CD14-positive monocyte (primary cell): ENCODE measurements at regions not wholly inside any gene's neighbourhood (a gene's known extent, or its start where the extent isn't known, plus 50 kb on each side); places are given as distances from the start of the nearest gene placed in this dataset.

Source experiments
- DNase-seq, 3 donors: peaks; one replicate each; pipeline ENCODE4 v3.0.0-alpha.2; 2011 to 2022
- H2AFZ ChIP-seq: 2 replicates; pipeline ENCODE4 v1.6.0; 2012; ENCODE audit warnings: mild to moderate bottlenecking, low read depth, low read length, inconsistent platforms; ENCODE audit not compliant: insufficient read depth, poor library complexity, severe bottlenecking
- H3K27ac ChIP-seq, 2 donors: 1 replicate in 1 of 2; 2 replicates in 1 of 2; pipeline ENCODE4 v1.5.1; 2012 to 2013; ENCODE audit warnings: low read length in 2 of 2, control low read depth in 1 of 2, inconsistent platforms in 1 of 2, low read depth in 1 of 2, mild to moderate bottlenecking in 1 of 2
- H3K27me3 ChIP-seq, 2 donors: one replicate each; pipeline versions ENCODE4 v1.6.0 to v1.6.1; 2011 to 2013; ENCODE audit warnings: low read length in 2 of 2; ENCODE audit not compliant: control insufficient read depth in 2 of 2, insufficient read depth in 2 of 2
- H3K36me3 ChIP-seq, 2 donors: replicated peaks in 1 of 2; 1 replicate in 1 of 2; 2 replicates in 1 of 2; pipeline versions ENCODE4 v1.5.1 to v1.6.1; 2012 to 2013; ENCODE audit warnings: low read length in 2 of 2, control low read depth in 1 of 2, inconsistent platforms in 1 of 2, mild to moderate bottlenecking in 1 of 2; ENCODE audit not compliant: insufficient read depth in 2 of 2, control insufficient read depth in 1 of 2
- H3K4me1 ChIP-seq, 2 donors: 1 replicate in 1 of 2; 2 replicates in 1 of 2; pipeline versions ENCODE4 v1.5.1 to v1.6.1; 2012 to 2013; ENCODE audit warnings: low read length in 2 of 2, control low read depth in 1 of 2, inconsistent platforms in 1 of 2, mild to moderate bottlenecking in 1 of 2, moderate library complexity in 1 of 2; ENCODE audit not compliant: insufficient read depth in 2 of 2, control insufficient read depth in 1 of 2
- H3K4me2 ChIP-seq: replicated peaks from 2 replicates; pipeline ENCODE3; 2012; ENCODE audit warnings: low read length, moderate library complexity, mild to moderate bottlenecking; ENCODE audit not compliant: poor library complexity, severe bottlenecking; ENCODE audit errors: extremely low read depth
- H3K4me3 ChIP-seq, 3 experiments: fragments of 200-600 bp in 1 of 3; sonication (generic) in 1 of 3; replicated peaks in 1 of 3; 1 replicate in 2 of 3; 2 replicates in 1 of 3; pipeline ENCODE4 v1.5.1; 2011 to 2013; ENCODE audit warnings: low read length in 3 of 3, mild to moderate bottlenecking in 3 of 3, control low read depth in 2 of 3, low read depth in 2 of 3, inconsistent platforms in 1 of 3, moderate library complexity in 1 of 3
- H3K79me2 ChIP-seq: 2 replicates; pipeline ENCODE4 v1.6.0; 2012; ENCODE audit warnings: mild to moderate bottlenecking, control low read depth, inconsistent platforms, low read length, moderate library complexity; ENCODE audit not compliant: insufficient read depth
- H3K9ac ChIP-seq: 2 replicates; pipeline ENCODE4 v1.6.0; 2017; ENCODE audit warnings: low read length, mild to moderate bottlenecking; ENCODE audit not compliant: insufficient read depth, poor library complexity, severe bottlenecking
- H3K9me3 ChIP-seq, 2 donors: replicated peaks in 1 of 2; 1 replicate in 1 of 2; 2 replicates in 1 of 2; pipeline versions ENCODE4 v1.5.1 to v1.6.1; 2012 to 2013; ENCODE audit warnings: low read length in 2 of 2, control low read depth in 1 of 2; ENCODE audit not compliant: control insufficient read depth in 1 of 2, insufficient read depth in 1 of 2
- H4K20me1 ChIP-seq: 2 replicates; pipeline ENCODE4 v1.6.0; 2012; ENCODE audit warnings: mild to moderate bottlenecking, low read length, control low read depth, moderate library complexity; ENCODE audit not compliant: insufficient read depth
- H3K27ac Mint-ChIP-seq, 7 donors: one replicate each; pipeline ENCODE4 v1.8.0; 2020; ENCODE audit warnings: mild to moderate bottlenecking in 7 of 7, mixed read lengths in 7 of 7, moderate library complexity in 6 of 7, inconsistent platforms in 2 of 7
- H3K27me3 Mint-ChIP-seq, 3 donors: one replicate each; pipeline ENCODE4 v1.8.0; 2021 to 2022; ENCODE audit warnings: low read depth in 3 of 3, mild to moderate bottlenecking in 3 of 3, mixed read lengths in 3 of 3, moderate library complexity in 3 of 3, inconsistent platforms in 1 of 3
- H3K36me3 Mint-ChIP-seq, 2 donors: one replicate each; pipeline ENCODE4 v1.8.0; 2020; ENCODE audit warnings: mixed read lengths in 2 of 2, inconsistent platforms in 1 of 2, mild to moderate bottlenecking in 1 of 2
- H3K4me1 Mint-ChIP-seq: one replicate; pipeline ENCODE4 v1.8.0; 2020; ENCODE audit warnings: mild to moderate bottlenecking, mixed read lengths
- H3K4me3 Mint-ChIP-seq, 2 donors: one replicate each; pipeline ENCODE4 v1.8.0; 2020; ENCODE audit warnings: mild to moderate bottlenecking in 2 of 2, mixed read lengths in 2 of 2, moderate library complexity in 1 of 2
- H3K9me3 Mint-ChIP-seq, 7 donors: one replicate each; pipeline ENCODE4 v1.8.0; 2020 to 2022; ENCODE audit warnings: mixed read lengths in 7 of 7, mild to moderate bottlenecking in 6 of 7, moderate library complexity in 6 of 7, inconsistent platforms in 2 of 7
- WGBS: methylation state at CpG from one replicate; pipeline ENCODE4 v1.1.5; 2013; ENCODE audit warnings: missing lambda C conversion rate; ENCODE audit not compliant: insufficient coverage; 5-methylcytosine and 5-hydroxymethylcytosine counted together
- intact Hi-C, 2 donors: fragments of 100-400 bp; cut with micrococcal nuclease; formaldehyde crosslinking; loops; one replicate each; pipeline versions ENCODE4 v1.15.0 to v1.15.1; 2023
- TF ChIP-seq, protein P1 (sequence below): fragments of 200-600 bp; IDR thresholded peaks from one replicate; pipeline ENCODE4 v1.8.0; 2022; ENCODE audit warnings: antibody characterized with exemption, mild to moderate bottlenecking

DNA sequence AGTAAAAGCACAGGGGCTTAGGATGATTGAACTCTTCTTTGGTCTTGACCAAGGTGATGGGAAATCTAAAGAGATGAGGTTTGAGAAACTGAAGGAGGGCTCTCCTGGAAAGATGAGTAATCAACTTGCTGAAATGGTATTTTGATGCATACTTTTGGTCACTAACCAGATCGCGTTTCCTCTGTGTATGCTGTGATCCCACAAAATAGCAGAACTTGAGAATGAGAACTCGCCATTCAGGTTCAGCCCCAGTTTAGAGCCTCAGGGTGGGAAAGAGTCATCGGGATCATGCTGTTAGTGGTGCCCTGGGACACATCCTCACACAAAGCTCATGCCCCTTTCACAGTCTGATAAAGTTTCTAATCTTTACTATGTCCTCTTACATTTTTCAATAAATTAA is 488.8 kb downstream of the ETNK1 start:
- no peak overlapping the region for H3K4me3 Mint-ChIP-seq
- 100% methylated on average over 2 of the region's 4 CpGs for WGBS
- H3K27me3 ChIP-seq = no peaks in the 10 kb centered on the region
- no peak overlapping the region for H3K4me2 ChIP-seq
- H3K4me1 ChIP-seq = no peaks in the 10 kb centered on the region
- no peak for DNase-seq
- no peaks in the 10 kb centered on the region for H4K20me1 ChIP-seq
- no peaks in the 10 kb centered on the region for H3K79me2 ChIP-seq
- H3K36me3 ChIP-seq = no peaks in the 10 kb centered on the region
- H3K27ac Mint-ChIP-seq = no peak overlapping the region
- peaks cover 0 to 10% of the 10 kb centered on the region in 2 donors for H3K9me3 ChIP-seq
- H3K27me3 Mint-ChIP-seq = no peaks in the 10 kb centered on the region
- H3K36me3 Mint-ChIP-seq = no peaks in the 10 kb centered on the region
- no peaks in the 10 kb centered on the region for H3K4me1 Mint-ChIP-seq
- no peak overlapping the region for H3K27ac ChIP-seq
- H2AFZ ChIP-seq = no peak overlapping the region
- no peak overlapping the region for H3K4me3 ChIP-seq
- no peak overlapping the region for H3K9ac ChIP-seq
- intact Hi-C loops = no loop called here
- peaks cover 0 to 9% (median 3%) of the 10 kb centered on the region in 7 donors for H3K9me3 Mint-ChIP-seq
- TF ChIP-seq, protein P1, sequence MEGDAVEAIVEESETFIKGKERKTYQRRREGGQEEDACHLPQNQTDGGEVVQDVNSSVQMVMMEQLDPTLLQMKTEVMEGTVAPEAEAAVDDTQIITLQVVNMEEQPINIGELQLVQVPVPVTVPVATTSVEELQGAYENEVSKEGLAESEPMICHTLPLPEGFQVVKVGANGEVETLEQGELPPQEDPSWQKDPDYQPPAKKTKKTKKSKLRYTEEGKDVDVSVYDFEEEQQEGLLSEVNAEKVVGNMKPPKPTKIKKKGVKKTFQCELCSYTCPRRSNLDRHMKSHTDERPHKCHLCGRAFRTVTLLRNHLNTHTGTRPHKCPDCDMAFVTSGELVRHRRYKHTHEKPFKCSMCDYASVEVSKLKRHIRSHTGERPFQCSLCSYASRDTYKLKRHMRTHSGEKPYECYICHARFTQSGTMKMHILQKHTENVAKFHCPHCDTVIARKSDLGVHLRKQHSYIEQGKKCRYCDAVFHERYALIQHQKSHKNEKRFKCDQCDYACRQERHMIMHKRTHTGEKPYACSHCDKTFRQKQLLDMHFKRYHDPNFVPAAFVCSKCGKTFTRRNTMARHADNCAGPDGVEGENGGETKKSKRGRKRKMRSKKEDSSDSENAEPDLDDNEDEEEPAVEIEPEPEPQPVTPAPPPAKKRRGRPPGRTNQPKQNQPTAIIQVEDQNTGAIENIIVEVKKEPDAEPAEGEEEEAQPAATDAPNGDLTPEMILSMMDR = no peak

DNA sequence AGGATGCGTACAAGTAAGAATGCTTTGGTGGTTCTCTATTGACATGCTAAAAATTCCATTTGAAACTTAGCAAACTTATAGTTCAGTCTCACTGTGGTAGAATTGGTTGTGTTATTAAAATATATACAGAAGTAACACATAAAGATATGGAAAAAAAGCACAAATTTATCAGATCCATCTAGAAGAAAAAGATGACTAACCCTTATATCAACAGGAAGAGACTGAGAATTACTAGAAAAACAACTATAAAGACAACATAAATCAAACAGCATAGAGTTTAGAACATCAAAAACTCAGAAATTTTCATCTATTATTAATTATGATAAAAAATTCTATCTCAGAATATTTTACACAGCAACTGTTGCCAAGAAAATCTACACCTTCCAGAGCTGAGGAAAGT is 491.0 kb downstream of the ETNK1 start:
- Mint-ChIP-seq H3K27me3 (no peaks in the 10 kb centered on the region), H3K36me3 (no peaks in the 10 kb centered on the region), H3K27ac (no peak overlapping the region), H3K4me1 (no peaks in the 10 kb centered on the region), H3K4me3 (no peak overlapping the region), H3K9me3 (peaks cover 0 to 8% (median 5%) of the 10 kb centered on the region in 7 donors)
- H3K4me1 ChIP-seq = no peaks in the 10 kb centered on the region
- no peaks in the 10 kb centered on the region for H3K27me3 ChIP-seq
- no peaks in the 10 kb centered on the region for H3K79me2 ChIP-seq
- no CpG with 5 or more reads among the region's 1 CpG for WGBS
- no peak for DNase-seq
- intact Hi-C loops = no loop called here
- no peak overlapping the region for H3K27ac ChIP-seq
- no peaks in the 10 kb centered on the region for H3K36me3 ChIP-seq
- no peak overlapping the region for H3K4me3 ChIP-seq
- no peaks in the 10 kb centered on the region for H4K20me1 ChIP-seq
- H3K4me2 ChIP-seq = no peak overlapping the region
- H3K9me3 ChIP-seq = peaks cover 0 to 4% of the 10 kb centered on the region in 2 donors
- H2AFZ ChIP-seq = no peak overlapping the region
- TF ChIP-seq, protein P1 = no peak
- no peak overlapping the region for H3K9ac ChIP-seq
